Suprapubic skin (tissue), 4 donors: ENCODE measurements at regions not wholly inside any gene's neighbourhood (a gene's known extent, or its start where the extent isn't known, plus 50 kb on each side); places are given as distances from the start of the nearest gene placed in this dataset.

Experiments used
- DNase-seq, 2 donors: peaks; one replicate each; pipeline ENCODE4 v3.0.0-alpha.2; 2019; ENCODE audit warnings: low spot score in 2 of 2
- H3K27ac ChIP-seq: fragments of 200-600 bp; sonication (generic); one replicate; pipeline ENCODE4 v1.5.1; 2019
- H3K27me3 ChIP-seq: fragments of 200-600 bp; sonication (generic); one replicate; pipeline ENCODE4 v1.5.1; 2019
- H3K36me3 ChIP-seq: fragments of 200-600 bp; sonication (generic); one replicate; pipeline ENCODE4 v1.5.1; 2019
- H3K4me1 ChIP-seq: fragments of 200-600 bp; sonication (generic); one replicate; pipeline ENCODE4 v1.5.1; 2019
- H3K4me3 ChIP-seq: fragments of 200-600 bp; sonication (generic); one replicate; pipeline ENCODE4 v1.5.1; 2019; ENCODE audit warnings: mild to moderate bottlenecking
- H3K9me3 ChIP-seq: fragments of 200-600 bp; sonication (generic); one replicate; pipeline ENCODE4 v1.5.1; 2019
- EP300 ChIP-seq: sonication (generic); formaldehyde crosslinking; IDR thresholded peaks from one replicate; pipeline ENCODE4 v1.6.1; 2017; ENCODE audit warnings: antibody characterized with exemption
- POLR2A ChIP-seq, 2 donors: fragments of 450-650 bp; IDR thresholded peaks; one replicate each; pipeline ENCODE4 v1.6.1; 2017; ENCODE audit warnings: antibody characterized with exemption in 2 of 2, mild to moderate bottlenecking in 2 of 2, moderate library complexity in 2 of 2
- POLR2AphosphoS5 ChIP-seq, 3 donors: sonication (generic); formaldehyde crosslinking; IDR thresholded peaks; one replicate each; pipeline ENCODE4 v1.6.1; 2017; ENCODE audit warnings: antibody characterized with exemption in 3 of 3
- WGBS: methylation state at CpG from one replicate; pipeline ENCODE4 v1.1.5; 2018; 5-methylcytosine and 5-hydroxymethylcytosine counted together
- TF ChIP-seq, protein P1 (sequence below), 2 donors: fragments of 200-600 bp in 1 of 2; fragments of 450-650 bp in 1 of 2; sonication (generic) in 1 of 2; IDR thresholded peaks; one replicate each; pipeline ENCODE4 v1.5.1; 2016 to 2019; ENCODE audit warnings: antibody characterized with exemption in 2 of 2, mild to moderate bottlenecking in 1 of 2, moderate library complexity in 1 of 2

DNA sequence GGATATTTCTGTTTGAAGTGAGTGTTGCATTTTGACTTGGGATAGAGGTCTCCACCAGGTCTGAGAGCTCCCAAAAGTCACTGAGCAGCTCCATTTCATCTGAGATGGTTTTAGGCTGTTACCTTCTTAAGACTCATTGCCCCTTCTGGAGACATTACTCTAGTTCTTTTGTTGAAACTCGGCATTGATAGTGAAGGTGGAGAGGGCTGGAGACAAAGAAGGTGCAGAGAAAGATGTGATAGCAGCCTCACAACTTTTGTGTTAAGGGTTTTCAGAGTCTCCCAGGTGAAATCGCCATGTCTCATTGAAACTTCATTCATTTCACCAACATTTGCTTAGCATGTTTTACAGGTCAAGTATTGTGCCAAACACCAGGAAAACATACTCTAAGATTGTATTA, 219.6 kb downstream of the INSIG2 start:
- Histone ChIP-seq H3K4me3 (no peak overlapping the region), H3K27me3 (no peaks in the 10 kb centered on the region), H3K27ac (no peak overlapping the region), H3K4me1 (peaks cover 11% of the 10 kb centered on the region), H3K36me3 (no peaks in the 10 kb centered on the region), H3K9me3 (no peaks in the 10 kb centered on the region)
- DNase-seq = no peak
- TF ChIP-seq EP300 (no peak), POLR2AphosphoS5 (IDR thresholded peaks at IDR 0.05) (no peak), POLR2A (IDR thresholded peaks at IDR 0.05) (no peak)
- TF ChIP-seq, protein P1, sequence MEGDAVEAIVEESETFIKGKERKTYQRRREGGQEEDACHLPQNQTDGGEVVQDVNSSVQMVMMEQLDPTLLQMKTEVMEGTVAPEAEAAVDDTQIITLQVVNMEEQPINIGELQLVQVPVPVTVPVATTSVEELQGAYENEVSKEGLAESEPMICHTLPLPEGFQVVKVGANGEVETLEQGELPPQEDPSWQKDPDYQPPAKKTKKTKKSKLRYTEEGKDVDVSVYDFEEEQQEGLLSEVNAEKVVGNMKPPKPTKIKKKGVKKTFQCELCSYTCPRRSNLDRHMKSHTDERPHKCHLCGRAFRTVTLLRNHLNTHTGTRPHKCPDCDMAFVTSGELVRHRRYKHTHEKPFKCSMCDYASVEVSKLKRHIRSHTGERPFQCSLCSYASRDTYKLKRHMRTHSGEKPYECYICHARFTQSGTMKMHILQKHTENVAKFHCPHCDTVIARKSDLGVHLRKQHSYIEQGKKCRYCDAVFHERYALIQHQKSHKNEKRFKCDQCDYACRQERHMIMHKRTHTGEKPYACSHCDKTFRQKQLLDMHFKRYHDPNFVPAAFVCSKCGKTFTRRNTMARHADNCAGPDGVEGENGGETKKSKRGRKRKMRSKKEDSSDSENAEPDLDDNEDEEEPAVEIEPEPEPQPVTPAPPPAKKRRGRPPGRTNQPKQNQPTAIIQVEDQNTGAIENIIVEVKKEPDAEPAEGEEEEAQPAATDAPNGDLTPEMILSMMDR (IDR thresholded peaks at IDR 0.05) = no peak
- WGBS = 66% methylated on average over 2 of the region's 2 CpGs

DNA sequence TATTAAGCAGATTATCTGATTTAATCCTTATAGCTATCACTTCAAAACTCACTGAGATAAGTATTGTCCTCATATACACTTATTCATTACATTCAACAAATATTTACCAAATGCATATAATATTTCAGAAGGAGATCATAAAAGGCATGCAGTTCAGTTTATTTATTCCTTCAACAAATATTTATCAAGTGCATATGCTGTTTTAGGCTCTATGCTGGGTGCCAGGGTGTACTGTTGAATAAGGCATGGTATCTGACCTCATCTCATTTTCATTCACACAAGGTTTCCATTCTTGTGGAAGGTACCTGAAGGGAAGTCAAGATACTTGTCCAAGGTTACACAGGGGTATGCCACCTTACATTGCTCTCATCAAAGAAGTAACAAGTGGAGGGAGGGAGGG, 213.0 kb downstream of the INSIG2 start:
- no peak overlapping the region for H3K27ac ChIP-seq
- DNase-seq = no peak
- H3K4me1 ChIP-seq = no peaks in the 10 kb centered on the region
- TF ChIP-seq EP300 (no peak), POLR2A (IDR thresholded peaks at IDR 0.05) (no peak), POLR2AphosphoS5 (IDR thresholded peaks at IDR 0.05) (no peak)
- TF ChIP-seq, protein P1 (IDR thresholded peaks at IDR 0.05) = no peak
- no peaks in the 10 kb centered on the region for H3K9me3 ChIP-seq
- no peaks in the 10 kb centered on the region for H3K36me3 ChIP-seq
- no peak overlapping the region for H3K4me3 ChIP-seq
- no peaks in the 10 kb centered on the region for H3K27me3 ChIP-seq

DNA sequence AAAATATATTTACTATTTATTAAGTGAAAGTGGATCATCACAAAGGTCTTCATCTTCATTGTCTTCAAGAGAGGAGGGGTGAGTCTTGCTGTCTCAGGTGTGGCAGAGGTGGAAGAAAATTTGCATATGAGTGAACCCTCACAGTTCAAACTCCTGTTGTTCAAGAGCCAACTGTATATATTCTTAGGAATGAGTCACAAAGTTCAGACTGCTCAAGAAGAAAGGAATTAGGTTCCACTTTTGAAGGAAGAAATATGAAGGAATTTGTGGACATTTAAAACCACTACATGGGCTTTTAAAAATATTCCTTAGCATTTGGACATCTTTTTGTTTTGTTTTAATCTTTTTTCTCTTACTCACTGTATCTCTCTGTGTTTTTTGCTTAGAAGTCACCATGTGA, 212.6 kb downstream of the INSIG2 start:
- Histone ChIP-seq H3K27ac (no peak overlapping the region), H3K9me3 (no peaks in the 10 kb centered on the region), H3K27me3 (peaks cover under 1% of the 10 kb centered on the region), H3K4me3 (no peak overlapping the region), H3K36me3 (no peaks in the 10 kb centered on the region), H3K4me1 (no peaks in the 10 kb centered on the region)
- no peak for DNase-seq
- TF ChIP-seq EP300 (no peak), POLR2AphosphoS5 (IDR thresholded peaks at IDR 0.05) (no peak), POLR2A (IDR thresholded peaks at IDR 0.05) (no peak)
- TF ChIP-seq, protein P1 (IDR thresholded peaks at IDR 0.05) = no peak

DNA sequence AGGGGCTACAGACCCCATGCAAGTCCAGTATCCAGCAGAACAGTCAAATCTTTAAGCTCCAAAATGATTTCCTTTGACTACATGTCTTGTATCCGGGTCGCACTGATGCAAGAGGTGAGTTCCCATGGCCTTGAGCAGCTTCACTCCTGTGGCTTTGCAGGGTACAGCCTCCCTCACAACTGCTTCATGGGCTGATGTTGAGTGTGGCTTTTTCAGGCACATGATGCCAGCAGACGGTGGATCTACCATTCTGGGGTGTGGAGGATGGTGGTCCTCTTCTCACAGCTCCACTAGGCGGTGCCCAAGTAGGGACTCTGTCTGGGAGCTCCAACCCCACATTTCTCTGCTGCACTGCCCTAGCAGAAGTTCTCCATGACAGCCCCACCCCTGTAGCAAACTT, 208.4 kb downstream of the INSIG2 start:
- Histone ChIP-seq H3K9me3 (no peaks in the 10 kb centered on the region), H3K4me1 (no peaks in the 10 kb centered on the region), H3K4me3 (no peak overlapping the region), H3K27ac (no peak overlapping the region), H3K36me3 (no peaks in the 10 kb centered on the region), H3K27me3 (peaks cover 3% of the 10 kb centered on the region)
- no peak for DNase-seq
- WGBS = 90% methylated on average over 4 of the region's 4 CpGs
- no peak for TF ChIP-seq POLR2AphosphoS5 (IDR thresholded peaks at IDR 0.05)
- TF ChIP-seq EP300 = no peak
- TF ChIP-seq, protein P1 (IDR thresholded peaks at IDR 0.05) = no peak
- TF ChIP-seq POLR2A (IDR thresholded peaks at IDR 0.05) = no peak

DNA sequence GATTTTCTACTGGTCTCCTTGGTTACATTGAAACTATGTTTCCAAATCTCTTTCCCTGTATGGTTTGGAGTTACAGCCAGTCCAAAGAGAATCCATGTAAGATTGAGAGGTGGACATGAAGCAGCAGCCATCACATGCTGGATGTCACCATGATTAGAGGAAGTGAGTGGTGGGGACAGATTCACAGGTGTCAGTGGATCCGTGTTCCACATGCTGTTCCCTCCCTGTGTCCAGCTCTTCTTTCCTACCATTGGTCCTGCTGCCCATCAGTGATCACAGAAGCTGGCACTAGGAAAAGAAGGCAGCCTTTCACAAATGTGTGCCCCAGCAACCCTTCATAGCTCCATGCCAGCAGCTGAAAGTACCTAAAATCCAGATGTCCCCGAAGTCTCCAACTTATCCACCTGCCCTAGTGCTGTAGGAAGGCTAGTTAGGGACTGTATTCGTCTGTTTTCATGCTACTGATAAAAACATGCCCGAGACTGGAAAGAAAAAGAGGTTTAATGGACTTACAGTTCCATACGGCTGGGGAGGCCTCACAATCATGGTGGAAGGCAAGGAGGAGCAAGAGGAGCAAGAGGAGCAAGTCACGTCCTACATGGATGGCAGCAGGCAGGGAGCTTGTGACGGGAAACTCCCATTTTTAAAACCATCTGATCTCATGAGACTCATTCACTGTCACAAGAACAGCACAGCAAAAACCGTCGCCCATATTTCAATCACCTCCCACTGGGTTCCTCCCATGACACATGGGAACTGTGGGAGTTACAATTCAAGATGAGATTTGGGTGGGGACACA, 207.5 kb downstream of the INSIG2 start:
- H3K4me1 ChIP-seq = no peaks in the 10 kb centered on the region
- no peak for TF ChIP-seq POLR2AphosphoS5 (IDR thresholded peaks at IDR 0.05)
- TF ChIP-seq POLR2A (IDR thresholded peaks at IDR 0.05) = no peak
- TF ChIP-seq EP300 = no peak
- TF ChIP-seq, protein P1 (IDR thresholded peaks at IDR 0.05) = no peak
- WGBS = 89% methylated on average over 9 of the region's 9 CpGs

More for the DNA sequence above, 207.5 kb downstream of the INSIG2 start:
- Histone ChIP-seq H3K27ac (no peak overlapping the region), H3K4me3 (no peak overlapping the region), H3K27me3 (peaks cover 3% of the 10 kb centered on the region), H3K9me3 (no peaks in the 10 kb centered on the region), H3K36me3 (no peaks in the 10 kb centered on the region)
- no peak for DNase-seq
